ENCODE measurements at regions not wholly inside any gene's neighbourhood (a gene's known extent, or its start where the extent isn't known, plus 50 kb on each side); places are given as distances from the start of the nearest gene placed in this dataset.

DNA sequence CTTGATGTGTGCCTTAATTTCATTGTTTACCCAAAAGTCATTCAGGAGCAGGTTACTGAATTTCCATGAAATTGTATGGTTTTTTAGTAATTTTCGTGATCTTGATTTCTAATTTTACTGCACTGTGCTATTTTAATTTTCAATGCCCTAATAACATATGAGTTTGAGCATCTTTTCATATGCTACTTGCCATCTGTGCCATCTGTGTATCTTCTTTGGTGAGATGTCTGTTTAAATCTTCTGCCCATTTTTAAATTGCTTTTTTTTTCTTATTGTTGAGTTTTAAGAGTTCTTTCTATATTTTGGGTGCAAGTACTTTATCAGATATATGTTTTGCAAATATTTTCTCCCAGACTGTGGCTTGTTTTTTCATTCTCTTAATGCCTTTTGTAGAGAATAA lies 165.9 kb downstream of the ST6GAL2 start:
- DNase-seq, result no peak

DNA sequence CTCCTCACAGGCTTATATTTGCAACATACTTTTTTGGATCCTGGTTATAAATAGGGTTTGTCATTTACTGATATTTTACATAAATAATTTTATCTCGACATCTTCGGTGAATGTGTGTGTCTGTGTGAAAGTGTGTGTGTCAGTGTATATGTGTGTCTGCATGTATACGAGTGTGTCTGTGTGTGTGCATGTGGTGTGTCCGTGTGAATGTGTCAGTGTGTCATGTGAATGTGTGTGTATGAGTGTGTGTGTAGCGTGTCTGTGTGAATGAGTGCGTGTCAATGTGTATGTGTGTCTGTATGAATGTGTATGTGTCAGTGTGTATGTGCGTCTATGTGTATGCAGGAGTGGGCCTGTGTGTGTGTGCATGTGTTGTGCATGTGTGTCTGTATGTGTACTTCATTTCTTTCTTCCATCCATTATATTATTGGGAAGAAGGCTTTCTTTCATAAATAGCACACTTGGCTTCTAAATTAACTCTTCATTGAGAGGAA lies 161.6 kb downstream of the ST6GAL2 start:
- no peak for DNase-seq

DNA sequence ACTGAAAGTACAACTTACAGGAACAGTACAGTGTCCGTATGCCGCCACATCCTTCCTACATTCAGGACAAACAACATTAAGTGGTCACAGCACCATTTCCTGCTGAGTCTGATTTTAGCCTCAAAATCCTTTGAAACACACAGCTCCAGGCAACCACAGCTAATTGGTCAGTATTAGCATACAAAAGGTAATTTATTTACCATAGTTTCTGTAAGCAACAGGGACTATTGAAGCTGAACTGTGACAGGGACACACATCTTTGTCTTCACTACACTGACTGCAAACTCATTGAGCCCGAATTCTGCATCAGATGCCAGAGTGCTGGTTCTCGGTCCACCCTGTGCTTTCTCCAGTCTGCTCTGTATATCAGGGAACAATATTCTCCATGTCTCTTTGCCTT lies 151.8 kb downstream of the ST6GAL2 start:
- no peak for DNase-seq

DNA sequence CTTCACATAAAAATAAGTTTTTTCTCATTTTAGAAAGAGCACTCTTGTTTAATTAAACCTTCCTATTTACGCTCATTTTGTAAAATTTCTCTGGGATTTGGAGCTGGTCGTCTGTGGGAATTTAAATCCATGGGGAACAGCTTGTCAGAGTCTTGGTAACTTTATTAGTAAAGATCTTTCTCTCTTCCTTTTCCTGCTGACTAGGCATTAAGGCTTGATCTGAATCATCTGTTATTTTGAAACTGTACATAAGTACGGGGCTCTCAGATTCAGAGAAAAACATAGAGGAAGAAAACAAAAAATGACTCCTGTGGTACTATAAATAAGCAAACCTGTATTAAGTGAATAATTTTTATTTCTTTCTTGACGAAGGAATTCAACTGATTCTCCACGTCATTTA lies 150.2 kb downstream of the ST6GAL2 start:
- no peak for DNase-seq

DNA sequence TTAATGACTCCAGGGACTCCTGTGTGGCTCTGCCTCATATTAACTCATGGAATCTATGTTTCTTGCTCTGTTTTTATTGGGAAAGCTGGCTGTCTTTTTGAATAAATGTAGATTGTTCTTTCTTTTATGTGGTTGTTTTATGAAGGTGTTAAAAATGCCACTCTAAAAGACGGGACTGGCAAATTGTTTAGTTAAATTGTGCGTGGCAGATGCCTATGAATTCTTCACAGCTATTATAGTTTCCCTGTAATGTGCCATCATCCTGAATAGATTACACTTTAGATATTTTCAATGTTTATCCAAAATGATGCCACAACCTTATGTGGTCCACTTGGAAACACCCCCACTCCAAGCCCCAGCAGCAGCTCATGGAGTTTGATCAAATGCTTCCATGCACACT lies 149.7 kb downstream of the ST6GAL2 start:
- DNase-seq, result no peak

DNA sequence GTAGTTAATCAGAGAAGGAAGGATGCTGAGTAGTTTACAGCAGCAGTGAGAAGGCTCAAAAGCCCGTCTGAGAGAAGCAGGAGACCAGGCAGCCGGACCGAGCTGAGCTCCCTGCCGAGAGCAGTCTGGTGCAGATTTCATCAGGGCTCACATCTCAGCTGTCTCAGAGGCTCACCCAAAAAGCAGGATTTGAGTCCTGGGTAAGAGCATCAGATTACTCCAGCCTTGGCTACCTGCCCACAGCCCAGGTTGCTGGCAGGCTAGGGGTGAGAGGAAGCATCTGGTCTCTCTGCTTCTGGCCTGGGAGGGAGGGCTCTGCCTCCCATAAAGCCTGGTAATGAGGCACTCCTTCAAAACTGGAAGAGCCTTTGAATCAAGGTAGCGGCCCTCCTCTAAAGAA lies 140.5 kb downstream of the ST6GAL2 start:
- peak; percentile 97 for DNase-seq

DNA sequence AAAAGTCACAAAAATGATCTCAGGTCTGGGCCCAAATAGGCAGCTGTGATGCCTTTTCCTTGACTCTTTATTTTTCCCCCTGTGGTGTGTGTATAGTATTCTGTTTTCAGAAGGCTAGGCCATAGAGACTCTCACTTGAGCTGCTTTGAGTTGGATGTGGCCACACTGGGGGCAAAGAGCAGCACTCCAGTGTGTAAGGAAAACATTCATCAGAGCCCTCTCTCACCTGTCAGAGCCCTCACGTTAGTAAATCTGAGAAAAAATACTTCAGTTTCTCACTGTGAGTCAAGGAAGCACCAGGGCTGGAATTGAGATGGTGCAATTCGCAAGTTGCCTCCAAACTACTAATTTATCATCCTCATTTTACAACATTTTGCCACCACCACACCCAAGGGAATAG lies 136.1 kb downstream of the ST6GAL2 start:
- DNase-seq, result no peak

All from NCI-H2171 treated with DMSO at 0.1 percent for 48 hours (cell line).